Left colon (tissue), 2 donors: ENCODE measurements at regions not wholly inside any gene's neighbourhood (a gene's known extent, or its start where the extent isn't known, plus 50 kb on each side); places are given as distances from the start of the nearest gene placed in this dataset.

Source experiments
- ATAC-seq: fragments of 200-7000 bp; cut with Tn5 transposase; one replicate; pipeline ENCODE4 v1.9.1; 2020; ENCODE audit warnings: mild to moderate bottlenecking, moderate library complexity
- DNase-seq, 2 donors: peaks; one replicate each; pipeline ENCODE4 v3.0.0-alpha.2; 2020
- intact Hi-C, 2 donors: fragments of 100-400 bp; cut with DNase I in 1 of 2; cut with micrococcal nuclease in 1 of 2; formaldehyde crosslinking; loops; one replicate each; pipeline versions ENCODE4 v1.11.2 to v1.14.0; 2022; cut with DNase I, micrococcal nuclease
- donor health status: DM: no; HTN: no; CAD: no.
- donor health status: DM: yes; HTN: yes; CAD: no.

DNA sequence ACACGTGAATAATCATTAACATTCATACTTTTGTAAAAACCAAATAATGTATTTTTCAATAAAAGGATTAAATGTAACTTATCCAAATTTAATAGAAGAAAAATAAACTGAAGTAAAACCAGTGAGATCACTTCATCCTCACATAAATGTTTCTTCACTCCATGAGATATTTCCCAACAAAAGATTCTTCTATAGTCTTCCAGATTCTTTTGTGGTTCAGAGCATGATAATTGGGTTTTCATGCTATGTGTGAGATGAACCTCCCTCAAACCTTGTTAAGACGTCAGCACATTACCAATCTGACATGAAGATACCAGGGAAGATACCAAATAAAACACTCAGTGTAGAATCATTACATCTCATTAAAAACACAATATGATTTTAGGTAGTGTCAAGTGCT lies 62.9 kb upstream of the OXGR1 start:
- no peak for ATAC-seq
- intact Hi-C loops: no loop called here
- DNase-seq: no peak

DNA sequence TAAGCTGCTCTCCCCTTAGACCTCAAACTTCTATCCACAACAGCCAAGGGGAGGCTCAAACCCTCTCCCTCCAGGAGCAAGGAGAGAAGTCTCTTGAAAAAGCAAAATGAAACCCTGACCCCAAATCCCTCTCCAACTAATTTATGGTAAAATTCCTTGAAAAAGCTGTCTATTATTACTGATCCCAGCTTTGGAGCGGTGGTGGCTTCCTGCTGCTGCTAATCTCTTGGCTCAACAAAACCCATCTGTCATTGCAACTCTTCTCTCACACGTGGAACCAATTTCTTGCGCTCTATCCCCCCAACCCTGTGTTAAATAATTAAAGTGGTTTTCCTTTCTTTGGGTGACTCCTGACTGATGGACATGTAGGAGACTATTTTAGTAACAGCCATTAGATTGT lies 64.1 kb upstream of the OXGR1 start:
- DNase-seq: no peak
- ATAC-seq: no peak
- intact Hi-C loops: no loop called here

DNA sequence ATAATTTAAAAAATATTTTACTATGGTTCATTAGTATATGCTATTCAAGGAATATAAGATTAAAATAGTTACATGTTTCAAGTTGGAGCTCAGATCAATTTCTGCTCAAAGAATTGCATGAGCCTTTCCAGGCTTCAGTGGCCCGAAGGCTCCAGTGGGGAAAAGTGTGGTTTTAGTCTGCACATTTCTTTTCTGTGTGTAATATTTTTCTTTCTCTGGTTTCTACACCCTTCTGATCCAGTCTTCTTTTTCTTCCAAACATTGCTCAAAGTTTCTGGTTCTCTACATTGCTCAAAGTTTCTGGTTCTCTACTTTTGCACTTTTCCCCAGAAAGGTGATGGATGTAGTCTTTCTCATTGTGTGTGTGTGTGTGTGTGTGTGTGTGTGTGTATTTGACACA lies 64.7 kb upstream of the OXGR1 start:
- ATAC-seq: no peak
- DNase-seq: no peak
- intact Hi-C loops: no loop called here

DNA sequence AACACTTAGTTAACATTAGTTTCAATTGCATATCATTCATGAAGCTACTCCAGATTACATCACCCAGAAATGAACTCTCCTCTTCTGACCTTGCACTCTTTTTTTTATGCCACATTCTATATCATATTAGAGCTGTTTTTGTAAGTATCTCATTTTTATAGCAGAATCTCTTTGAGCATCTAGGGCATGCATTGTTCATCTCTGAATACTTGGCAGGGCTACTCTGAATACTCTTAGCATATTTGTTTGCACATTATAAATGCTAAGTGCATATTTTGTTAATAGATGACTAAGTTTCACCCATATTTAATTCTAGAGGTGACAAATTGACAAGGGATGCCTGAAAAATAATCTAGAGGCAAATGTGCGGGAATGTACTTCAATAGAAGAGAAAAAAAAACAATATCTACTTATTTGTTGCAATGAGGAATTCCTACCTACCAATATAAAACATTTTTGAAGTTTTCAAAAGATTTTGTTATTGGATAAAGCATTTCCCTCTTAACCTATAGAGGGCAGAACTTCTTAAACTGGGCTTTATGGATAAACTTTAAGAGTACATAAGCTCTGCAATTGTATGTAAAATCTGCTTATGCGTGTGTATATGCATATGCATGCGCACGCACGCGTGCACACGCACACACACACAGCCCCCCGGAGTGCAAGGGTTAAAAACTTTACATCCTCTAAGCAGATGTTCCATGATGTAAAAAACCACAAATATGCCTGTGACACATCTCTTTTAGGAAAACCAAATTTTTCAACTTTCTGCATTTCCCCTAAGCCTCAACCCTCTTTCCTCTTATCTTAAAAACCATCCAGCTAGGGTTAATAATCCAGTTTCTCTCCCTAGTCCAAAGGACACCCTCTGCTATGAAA lies 73.0 kb upstream of the OXGR1 start:
- no peak for DNase-seq
- no peak for ATAC-seq
- intact Hi-C loops: no loop called here

DNA sequence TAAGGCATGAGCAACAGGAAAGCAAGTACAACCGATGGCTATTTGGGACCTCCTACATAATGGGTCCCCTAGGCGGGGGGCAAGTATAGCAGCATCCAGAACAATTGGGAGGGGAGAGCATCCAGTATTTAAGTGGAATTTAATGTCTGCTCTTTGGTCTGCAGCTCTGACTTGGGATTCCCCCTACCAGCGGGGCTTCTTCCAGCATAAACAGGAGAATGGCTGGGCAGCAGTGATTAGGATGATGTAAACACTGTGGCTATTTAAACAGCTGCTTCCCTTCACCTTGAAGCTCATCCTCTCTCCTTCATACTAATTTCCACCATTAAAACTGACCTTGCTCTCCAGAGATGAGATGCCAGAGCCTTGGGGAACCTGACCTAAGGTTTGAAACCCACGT lies 73.9 kb upstream of the OXGR1 start:
- ATAC-seq: no peak
- intact Hi-C loops: no loop called here
- no peak for DNase-seq

DNA sequence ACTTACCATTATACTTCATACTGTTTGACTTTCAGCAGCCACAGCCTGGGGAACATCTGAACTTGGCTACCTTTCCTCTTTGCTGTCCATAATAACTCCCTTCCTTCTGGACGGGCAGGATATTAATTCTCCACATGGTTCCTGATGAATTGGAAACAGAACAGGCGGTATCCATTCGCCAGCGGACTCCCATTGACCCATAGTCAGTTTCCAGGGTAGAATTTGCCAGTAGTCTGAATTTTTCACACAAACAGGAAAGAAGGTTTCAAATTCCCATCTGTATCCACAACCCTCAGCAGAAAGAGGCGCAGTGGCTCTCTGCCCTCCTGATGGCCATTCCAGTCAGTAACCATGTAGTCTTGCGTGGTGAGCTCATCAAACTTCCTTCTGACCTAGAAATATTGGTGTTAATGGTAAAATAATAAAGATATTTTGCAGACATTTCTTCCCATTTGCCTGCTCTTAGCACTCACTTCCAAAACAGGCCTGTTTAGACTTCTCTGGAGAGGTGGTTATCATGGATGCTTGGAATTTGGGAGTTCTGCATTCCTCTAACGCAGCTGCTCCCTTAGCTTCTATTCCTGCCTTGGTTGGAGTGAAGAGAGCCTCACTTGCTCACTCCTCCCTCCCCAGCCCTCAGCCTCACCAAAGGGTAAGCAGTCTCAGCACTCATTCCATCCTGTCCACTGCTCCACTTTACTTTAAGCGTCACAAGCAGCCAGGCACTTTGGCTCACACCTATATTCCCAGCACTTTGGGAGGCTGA lies 75.0 kb upstream of the OXGR1 start:
- intact Hi-C loops: no loop called here
- ATAC-seq (no peak), DNase-seq (no peak)

DNA sequence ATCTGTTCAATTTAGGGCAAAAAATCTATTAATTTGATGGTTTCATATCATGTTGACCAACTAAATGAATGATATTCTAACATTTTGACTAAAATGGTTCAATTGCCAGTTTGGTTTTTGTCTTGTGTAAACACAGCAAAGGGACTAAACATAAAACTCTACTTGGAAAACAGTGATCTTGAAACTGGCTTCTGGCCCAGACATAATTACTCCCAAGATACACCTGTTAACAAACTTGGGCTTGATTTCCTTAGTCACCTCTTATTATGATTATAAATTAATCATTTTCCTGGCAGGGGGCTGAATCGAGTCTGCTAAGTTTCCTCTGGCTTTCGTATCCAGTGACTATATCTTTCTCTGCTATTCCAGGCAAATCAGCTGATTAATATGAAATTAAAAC lies 78.0 kb upstream of the OXGR1 start:
- intact Hi-C loops: no loop called here
- peak; percentile 59 for ATAC-seq
- DNase-seq: no peak

DNA sequence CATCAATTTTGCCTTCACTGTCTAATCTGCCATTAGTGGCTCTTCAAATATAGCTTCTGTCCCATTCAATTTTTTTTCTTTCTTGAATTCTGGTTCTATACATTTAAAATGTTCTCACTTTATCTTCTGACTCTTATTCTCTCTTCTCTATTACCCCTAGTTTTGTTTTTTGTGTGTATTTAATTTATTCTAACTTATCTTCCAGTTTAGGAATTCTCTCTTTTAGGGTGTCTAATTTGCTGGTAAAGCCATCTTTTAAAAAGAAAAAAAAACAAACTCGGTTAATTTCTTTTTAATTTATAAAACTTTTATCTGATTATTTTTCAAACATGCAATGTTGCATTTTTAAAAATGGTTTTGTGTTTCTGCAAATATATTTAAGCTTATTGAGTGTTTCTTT lies 80.3 kb upstream of the OXGR1 start:
- ATAC-seq (no peak), DNase-seq (no peak)
- intact Hi-C loops: no loop called here

DNA sequence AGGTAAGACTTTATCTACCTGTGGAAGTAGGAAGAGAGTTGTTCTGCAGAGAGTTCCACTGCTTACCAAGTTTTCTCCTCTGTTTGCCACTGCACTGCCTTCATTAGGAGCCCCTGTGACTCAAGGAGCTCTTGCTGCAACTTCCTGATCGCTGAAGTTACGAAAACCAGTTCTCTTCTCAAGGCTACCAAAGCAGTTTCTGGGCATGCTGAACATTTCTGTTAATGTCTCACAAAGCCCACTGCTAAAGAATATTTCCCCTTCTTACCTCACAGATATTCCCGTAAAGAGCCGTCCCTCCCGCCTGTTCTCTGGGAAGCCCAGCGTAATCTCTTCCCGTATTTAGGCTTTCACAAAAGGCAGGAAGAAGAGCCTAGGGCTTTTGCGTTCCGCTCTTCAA lies 82.6 kb upstream of the OXGR1 start:
- ATAC-seq (no peak), DNase-seq (no peak)
- intact Hi-C loops: no loop called here

DNA sequence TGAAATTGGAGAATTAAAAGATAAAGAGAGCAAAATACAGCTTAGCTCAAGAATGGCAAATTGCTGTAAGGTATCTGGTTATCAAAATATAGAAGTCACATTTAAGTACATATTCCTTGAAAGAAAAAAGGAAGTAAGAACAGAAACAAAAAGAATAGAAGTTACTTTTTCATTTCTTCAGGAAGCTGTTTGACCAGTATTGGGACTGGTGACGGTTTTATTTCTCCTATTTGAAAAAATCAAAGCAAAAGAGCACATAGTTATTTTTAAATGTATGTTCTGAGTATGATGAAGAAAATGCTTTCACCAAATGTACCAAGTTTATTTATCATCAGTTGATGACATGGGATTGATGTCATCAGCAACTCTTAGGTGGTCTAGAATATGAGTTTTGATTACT lies 83.1 kb upstream of the OXGR1 start:
- no peak for DNase-seq

DNA sequence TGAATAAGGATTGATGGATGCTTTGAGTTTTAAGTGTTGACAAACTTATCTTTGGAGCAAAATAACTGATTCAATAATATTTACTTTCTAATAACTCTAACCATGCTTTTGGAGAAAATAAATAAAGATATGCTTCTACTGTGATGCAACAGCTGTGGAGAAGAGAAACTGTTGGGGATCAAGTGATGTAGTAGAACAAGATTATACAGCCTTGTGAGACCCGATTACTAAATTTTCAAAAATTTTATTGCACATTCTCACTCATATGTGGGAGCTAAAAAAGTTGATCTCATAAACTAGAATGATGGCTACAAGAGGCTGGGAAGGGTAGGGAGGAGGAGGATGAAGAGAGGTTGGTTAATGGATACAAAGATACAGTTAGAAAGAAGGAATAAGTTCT lies 85.5 kb upstream of the OXGR1 start:
- no peak for ATAC-seq
- intact Hi-C loops: no loop called here
- no peak for DNase-seq

More for the DNA sequence above, 83.1 kb upstream of the OXGR1 start:
- no peak for ATAC-seq
- intact Hi-C loops: no loop called here

DNA sequence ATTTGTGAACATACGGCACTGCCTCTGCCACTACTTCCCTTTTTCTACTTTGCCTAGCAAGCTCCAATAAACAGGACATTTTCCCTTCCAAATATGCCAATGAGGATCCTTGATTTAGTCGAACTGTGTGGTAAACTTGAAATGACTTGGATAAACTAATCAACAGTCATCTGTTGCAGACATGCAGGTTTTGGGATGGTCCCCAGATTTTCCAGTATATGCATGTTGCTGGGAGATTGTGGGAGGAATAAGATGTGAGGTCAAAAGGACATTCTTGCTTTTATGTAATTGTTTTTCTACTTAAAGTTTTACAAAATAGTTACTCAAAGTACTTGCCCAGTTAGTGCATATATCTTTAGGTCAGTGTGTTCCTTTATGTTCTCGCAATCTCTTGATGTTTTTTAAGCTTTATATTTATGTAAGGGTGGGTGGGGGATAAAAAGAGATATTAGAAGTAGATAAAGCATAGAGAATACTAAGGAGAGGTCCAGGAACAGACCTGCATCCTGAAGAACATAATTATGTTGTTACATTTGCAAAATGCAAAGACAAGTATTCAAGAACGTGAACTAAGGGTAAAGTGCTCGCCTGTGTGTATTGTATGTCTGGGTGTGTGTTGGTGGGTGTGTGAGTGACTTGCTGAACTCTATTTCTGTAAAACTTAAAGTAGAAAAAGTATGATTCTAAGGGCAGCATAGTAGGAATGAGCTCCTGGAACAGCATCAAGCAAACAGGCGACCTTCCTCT lies 88.4 kb upstream of the OXGR1 start:
- DNase-seq: no peak
- intact Hi-C loops: no loop called here
- no peak for ATAC-seq

DNA sequence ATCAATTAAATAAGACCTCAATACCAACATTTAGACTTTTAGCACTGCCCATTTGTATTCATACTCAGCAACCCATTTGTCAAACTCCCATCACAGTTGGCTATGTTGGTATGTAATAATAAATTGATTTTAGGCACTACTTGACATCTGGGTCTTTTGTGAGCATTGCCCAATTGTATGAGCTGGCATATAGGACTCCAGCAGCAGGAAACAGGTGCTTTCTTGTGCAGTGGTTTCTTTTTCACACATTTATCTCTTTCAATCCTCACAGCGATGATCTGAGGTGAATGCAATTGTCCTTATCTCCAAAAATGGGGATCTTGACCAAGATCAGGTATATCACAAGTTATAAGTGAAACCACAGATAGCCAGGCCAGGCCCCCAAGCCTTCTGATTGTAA lies 96.9 kb upstream of the OXGR1 start:
- intact Hi-C loops: no loop called here
- DNase-seq (no peak), ATAC-seq (no peak)

DNA sequence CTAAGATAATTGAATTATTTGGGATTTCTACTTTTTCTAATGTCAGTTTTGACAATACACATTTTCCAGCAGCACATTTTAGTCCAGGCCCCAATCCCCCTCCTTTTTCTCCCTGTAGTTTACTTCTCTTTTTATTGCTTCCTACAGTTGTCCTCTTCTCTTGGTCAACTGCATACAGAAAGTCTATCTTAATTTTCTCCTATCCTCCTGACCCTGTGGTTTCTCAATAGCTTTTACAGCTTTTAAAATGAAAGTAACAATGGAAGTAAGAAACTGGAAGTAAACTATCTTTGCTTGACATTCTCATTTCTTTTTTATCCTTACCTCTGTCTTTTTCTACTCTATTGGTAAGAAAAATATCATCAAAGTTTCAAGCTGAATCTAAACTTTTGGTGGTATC lies 106.5 kb upstream of the OXGR1 start:
- ATAC-seq: no peak
- DNase-seq: no peak
- intact Hi-C loops: loop anchor here in 1 of 2 donors (10.0 kb wide), 1 partner anchor 244 kb away; no protein-coding TSS in a partner anchor

DNA sequence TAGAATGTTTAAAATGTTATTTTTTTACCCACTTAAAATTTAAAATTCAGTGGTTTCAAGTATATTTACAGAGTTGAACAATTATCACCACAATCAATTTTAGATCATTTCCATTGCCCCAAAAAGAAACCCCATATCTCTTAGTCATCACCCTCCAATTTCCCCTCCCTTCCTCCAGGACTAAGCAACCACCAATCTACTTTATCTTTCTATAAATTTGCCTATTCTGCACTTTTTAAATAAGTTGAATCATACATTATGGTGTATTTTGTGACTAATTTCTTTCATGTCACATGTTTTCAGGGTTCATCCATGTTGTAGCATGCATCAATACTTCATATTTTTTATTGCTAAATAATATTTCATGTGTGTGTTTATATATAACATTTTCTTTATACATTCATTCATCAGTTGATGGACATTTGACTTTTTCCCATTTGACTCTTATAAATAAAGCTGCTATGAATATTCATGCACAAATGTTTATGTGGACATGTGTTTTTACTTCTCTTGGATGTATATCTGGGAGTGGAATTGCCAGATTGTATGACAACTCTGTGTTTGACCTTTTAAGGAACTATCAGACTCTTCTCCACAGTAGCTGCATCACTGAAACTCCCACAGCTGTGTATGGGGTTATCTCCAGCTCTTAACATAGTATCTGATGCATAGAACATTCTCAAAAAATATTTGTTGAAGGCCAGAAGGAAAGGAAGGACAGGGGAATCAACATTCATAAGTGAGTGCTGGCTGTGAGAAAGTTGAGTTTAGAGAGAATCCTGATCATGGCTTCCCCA lies 107.8 kb upstream of the OXGR1 start:
- no peak for DNase-seq
- no peak for ATAC-seq
- intact Hi-C loops: loop anchor here in 1 of 2 donors (10.0 kb wide), 1 partner anchor 243 kb away; no protein-coding TSS in a partner anchor

DNA sequence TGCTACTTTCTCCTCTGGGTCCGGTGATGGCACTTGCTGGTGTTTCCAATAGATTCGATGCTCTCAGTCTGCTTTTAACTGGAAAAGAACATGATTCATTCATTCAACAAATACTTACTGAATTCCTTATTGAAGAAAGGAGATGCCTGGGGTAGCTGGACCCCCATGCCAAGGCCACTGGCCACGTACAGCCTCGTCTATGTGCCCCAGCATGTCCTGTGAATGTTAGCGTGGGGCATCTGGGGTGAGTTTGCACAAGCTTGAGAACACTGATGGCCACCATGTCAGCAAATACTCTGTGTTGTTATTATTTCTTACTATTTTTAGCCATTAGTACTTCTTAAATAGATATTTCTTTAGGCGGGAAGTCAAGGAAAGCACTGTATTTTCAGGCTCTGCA lies 112.0 kb upstream of the OXGR1 start:
- ATAC-seq: no peak
- intact Hi-C loops: loop anchor here in 1 of 2 donors (10.0 kb wide), 1 partner anchor 238 kb away; no protein-coding TSS in a partner anchor

DNA sequence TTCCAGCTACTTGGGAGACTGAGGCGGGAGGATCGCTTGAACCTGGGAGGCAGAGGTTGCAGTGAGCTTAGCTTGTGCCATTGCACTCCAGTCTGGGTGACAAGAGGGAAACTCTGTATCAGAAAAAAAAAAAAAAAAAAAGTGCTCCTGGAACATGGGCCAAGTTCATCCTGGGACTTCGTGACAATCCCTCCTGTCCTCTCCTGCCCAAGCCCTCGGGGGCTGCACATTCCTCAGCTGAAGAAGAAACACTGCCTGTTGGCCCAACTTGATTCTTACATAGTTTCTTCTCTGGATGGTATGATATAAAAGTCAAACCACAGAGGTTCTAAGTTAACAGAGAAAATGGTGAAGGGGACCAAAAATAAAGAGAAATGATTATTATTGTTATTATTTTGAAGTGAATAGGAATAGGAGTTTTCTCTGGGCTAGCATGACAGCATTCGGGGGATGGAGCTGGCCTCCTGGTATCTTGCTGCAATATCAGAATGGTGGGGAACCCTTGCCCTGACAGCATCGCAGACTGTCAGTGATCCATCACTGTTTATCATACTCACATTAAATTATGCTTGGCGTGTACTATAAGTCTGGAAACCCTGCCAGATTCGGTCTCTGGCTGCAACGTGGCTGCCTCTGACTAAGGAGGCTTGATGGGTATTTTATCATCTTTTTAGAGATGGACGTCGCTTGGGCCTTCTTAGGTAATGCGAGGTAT lies 113.7 kb upstream of the OXGR1 start:
- DNase-seq: no peak
- no peak for ATAC-seq
- intact Hi-C loops: loop anchor here in 1 of 2 donors (10.0 kb wide), 1 partner anchor 237 kb away; no protein-coding TSS in a partner anchor

More for the DNA sequence above, 112.0 kb upstream of the OXGR1 start:
- DNase-seq: no peak

DNA sequence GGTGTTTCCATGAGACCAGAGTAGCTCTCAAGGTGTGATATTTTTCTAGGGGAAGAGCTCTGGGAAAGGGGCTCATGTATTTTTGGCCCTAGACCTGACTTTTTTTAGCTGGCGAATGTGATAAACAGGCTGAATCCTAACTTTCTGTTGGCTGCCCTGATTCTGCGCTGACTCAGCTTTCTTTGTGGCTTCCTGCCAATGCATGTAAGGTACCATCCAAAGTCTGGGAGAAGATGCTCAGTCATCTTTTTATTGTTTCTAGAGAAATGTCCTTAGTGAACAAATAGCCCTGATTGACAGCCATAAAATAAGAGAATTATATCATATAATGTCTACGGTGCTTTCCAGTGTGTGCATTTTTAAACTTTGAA lies 113.6 kb upstream of the MBNL2 start:
- DNase-seq (no peak), ATAC-seq (no peak)
- intact Hi-C loops: loop anchor here in 1 of 2 donors (10.0 kb wide), 1 partner anchor 236 kb away; no protein-coding TSS in a partner anchor
